Spleen (tissue), 7 donors: ENCODE measurements at regions not wholly inside any gene's neighbourhood (a gene's known extent, or its start where the extent isn't known, plus 50 kb on each side); places are given as distances from the start of the nearest gene placed in this dataset.

Source experiments
- CTCF ChIP-seq, 11 experiments: fragments of 200-600 bp in 7 of 11; fragments of 450-650 bp in 4 of 11; sonication (generic) in 4 of 11; IDR thresholded peaks in 8 of 11; conservative IDR thresholded peaks in 3 of 11; 1 replicate in 7 of 11; 2 replicates in 4 of 11; pipeline versions ENCODE4 v1.4.0 to v1.8.0; 2016 to 2021; ENCODE audit warnings: antibody characterized with exemption in 11 of 11, inconsistent platforms in 4 of 11, mild to moderate bottlenecking in 1 of 11
- POLR2A ChIP-seq, 3 donors: fragments of 450-650 bp; IDR thresholded peaks; one replicate each; pipeline ENCODE4 v1.5.1; 2017; ENCODE audit warnings: antibody characterized with exemption in 3 of 3, mild to moderate bottlenecking in 1 of 3
- donor health status: DM: no; HTN: no; CAD: no; lungs with moderate emphysema.
- donor health status: DM: no; HTN: no; CAD: no.
- donor health status: DM: no; HTN: no; CAD: no.

- TF ChIP-seq CTCF (IDR thresholded peaks at IDR 0.05 in 8 of 11, conservative IDR thresholded peaks at IDR 0.05 in 3 of 11) = no peak
- TF ChIP-seq POLR2A (IDR thresholded peaks at IDR 0.05) = no peak
Observed at GRCh38 chr2:145635706-145636427, 1115.9 kb upstream of the ZEB2 start.
